Kidney epithelial cell (primary cell): ENCODE measurements at regions not wholly inside any gene's neighbourhood (a gene's known extent, or its start where the extent isn't known, plus 50 kb on each side); places are given as distances from the start of the nearest gene placed in this dataset.

Experiments
- DNase-seq: peaks from one replicate; pipeline ENCODE4 v3.0.0-alpha.2; 2010; ENCODE audit warnings: low read depth
- H3K27me3 ChIP-seq: 2 replicates; pipeline ENCODE4 v1.6.0; 2011; ENCODE audit warnings: low read length; ENCODE audit not compliant: control insufficient read depth, insufficient read depth
- H3K36me3 ChIP-seq: 2 replicates; pipeline ENCODE4 v1.5.1; 2011; ENCODE audit warnings: low read length; ENCODE audit not compliant: control insufficient read depth, insufficient read depth
- H3K4me3 ChIP-seq: 2 replicates; pipeline ENCODE4 v1.5.1; 2011; ENCODE audit warnings: low read depth, mild to moderate bottlenecking, control low read depth, low read length
- CTCF ChIP-seq: IDR thresholded peaks from 2 replicates; pipeline ENCODE4 v1.5.1; 2011; ENCODE audit warnings: mild to moderate bottlenecking, moderate library complexity, low read length, control low read depth, inconsistent platforms; ENCODE audit not compliant: insufficient read depth, poor library complexity, severe bottlenecking

- TF ChIP-seq CTCF = no peak
Observed at GRCh38 chr2:120591572-120591971, 144.1 kb upstream of the GLI2 start.

GRCh38 chr2:120592084-120592483 lies 143.6 kb upstream of the GLI2 start:
- Histone ChIP-seq H3K4me3 (no peak overlapping the region), H3K36me3 (no peaks in the 10 kb centered on the region), H3K27me3 (peaks cover 15% of the 10 kb centered on the region)
- no peak for DNase-seq
- TF ChIP-seq CTCF = no peak

More at GRCh38 chr2:120591572-120591971, 144.1 kb upstream of the GLI2 start:
- no peak overlapping the region for H3K4me3 ChIP-seq
- peaks cover 20% of the 10 kb centered on the region for H3K27me3 ChIP-seq
- H3K36me3 ChIP-seq = no peaks in the 10 kb centered on the region
- DNase-seq = no peak

- peaks cover 7% of the 10 kb centered on the region for H3K27me3 ChIP-seq
- no peaks in the 10 kb centered on the region for H3K36me3 ChIP-seq
- no peak overlapping the region for H3K4me3 ChIP-seq
- DNase-seq = no peak
- no peak for TF ChIP-seq CTCF
Observed at GRCh38 chr2:120593921-120594686, 141.6 kb upstream of the GLI2 start.

GRCh38 chr2:120594856-120595685 lies 140.6 kb upstream of the GLI2 start:
- DNase-seq = no peak
- Histone ChIP-seq H3K4me3 (no peak overlapping the region), H3K36me3 (no peaks in the 10 kb centered on the region), H3K27me3 (peaks cover 12% of the 10 kb centered on the region)
- TF ChIP-seq CTCF = no peak

- Histone ChIP-seq H3K36me3 (no peaks in the 10 kb centered on the region), H3K27me3 (peaks cover 13% of the 10 kb centered on the region), H3K4me3 (no peak overlapping the region)
- DNase-seq = no peak
- no peak for TF ChIP-seq CTCF
Observed at GRCh38 chr2:120595739-120596138, 139.9 kb upstream of the GLI2 start.
